ENCODE measurements at regions not wholly inside any gene's neighbourhood (a gene's known extent, or its start where the extent isn't known, plus 50 kb on each side); places are given as distances from the start of the nearest gene placed in this dataset.
A peak's percentile ranks its signal among the peaks of the same experiment; 100 is the strongest.

DNA sequence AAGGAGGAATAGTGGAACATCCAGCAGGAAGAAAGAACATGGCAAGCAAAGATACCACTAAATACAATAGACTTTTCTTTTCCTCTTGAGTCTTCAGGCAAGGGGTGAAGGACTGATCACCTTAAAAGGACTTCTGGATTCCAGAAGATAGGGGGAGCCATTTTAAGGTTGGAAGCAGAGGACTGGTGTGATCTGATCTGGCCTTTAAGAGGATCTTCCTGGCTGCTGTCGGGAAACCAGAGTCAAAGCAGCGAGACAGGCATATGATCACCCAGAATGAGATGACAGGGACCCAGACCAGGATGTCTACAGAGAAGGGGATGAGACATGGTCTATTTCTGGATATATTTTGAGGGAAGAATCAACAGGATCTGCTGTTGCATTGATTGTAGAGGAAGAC is 558.0 kb downstream of the STK39 start:
- no peak overlapping the region for H3K4me3 ChIP-seq (replicated peaks in 1 of 2; ENCODE audit: low read depth in 2 of 2, low read length in 2 of 2)
- peak in 1 of 2 donors; percentile 5 for DNase-seq (ENCODE audit: low read depth in 2 of 2)
- TF ChIP-seq, protein P1, sequence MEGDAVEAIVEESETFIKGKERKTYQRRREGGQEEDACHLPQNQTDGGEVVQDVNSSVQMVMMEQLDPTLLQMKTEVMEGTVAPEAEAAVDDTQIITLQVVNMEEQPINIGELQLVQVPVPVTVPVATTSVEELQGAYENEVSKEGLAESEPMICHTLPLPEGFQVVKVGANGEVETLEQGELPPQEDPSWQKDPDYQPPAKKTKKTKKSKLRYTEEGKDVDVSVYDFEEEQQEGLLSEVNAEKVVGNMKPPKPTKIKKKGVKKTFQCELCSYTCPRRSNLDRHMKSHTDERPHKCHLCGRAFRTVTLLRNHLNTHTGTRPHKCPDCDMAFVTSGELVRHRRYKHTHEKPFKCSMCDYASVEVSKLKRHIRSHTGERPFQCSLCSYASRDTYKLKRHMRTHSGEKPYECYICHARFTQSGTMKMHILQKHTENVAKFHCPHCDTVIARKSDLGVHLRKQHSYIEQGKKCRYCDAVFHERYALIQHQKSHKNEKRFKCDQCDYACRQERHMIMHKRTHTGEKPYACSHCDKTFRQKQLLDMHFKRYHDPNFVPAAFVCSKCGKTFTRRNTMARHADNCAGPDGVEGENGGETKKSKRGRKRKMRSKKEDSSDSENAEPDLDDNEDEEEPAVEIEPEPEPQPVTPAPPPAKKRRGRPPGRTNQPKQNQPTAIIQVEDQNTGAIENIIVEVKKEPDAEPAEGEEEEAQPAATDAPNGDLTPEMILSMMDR (IDR thresholded peaks at IDR 0.05; ENCODE audit: low read depth, low read length) = peak; percentile 7

DNA sequence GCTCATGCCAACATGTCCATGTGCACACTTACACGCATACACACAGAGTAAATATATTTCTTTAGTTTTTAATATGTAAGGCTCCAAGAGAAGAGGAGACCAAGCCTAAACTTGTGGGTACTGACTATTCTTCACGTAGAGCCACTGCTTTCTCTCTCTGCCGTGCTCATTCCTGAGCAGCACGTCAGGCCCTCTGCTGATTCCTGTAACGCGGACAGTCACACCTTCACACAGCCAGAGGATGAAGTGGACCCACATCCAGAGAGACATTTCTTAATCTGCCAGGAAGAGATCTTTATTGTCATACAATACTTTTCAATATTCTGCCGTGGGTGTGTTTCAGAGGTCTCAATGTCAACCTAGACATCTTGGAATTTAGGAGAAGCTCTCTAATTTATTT is 560.7 kb downstream of the STK39 start:
- no peak overlapping the region for H3K4me3 ChIP-seq (replicated peaks in 1 of 2; ENCODE audit: low read depth in 2 of 2, low read length in 2 of 2)
- TF ChIP-seq, protein P1 (IDR thresholded peaks at IDR 0.05; ENCODE audit: low read depth, low read length) = no peak
- DNase-seq (ENCODE audit: low read depth in 2 of 2) = no peak

DNA sequence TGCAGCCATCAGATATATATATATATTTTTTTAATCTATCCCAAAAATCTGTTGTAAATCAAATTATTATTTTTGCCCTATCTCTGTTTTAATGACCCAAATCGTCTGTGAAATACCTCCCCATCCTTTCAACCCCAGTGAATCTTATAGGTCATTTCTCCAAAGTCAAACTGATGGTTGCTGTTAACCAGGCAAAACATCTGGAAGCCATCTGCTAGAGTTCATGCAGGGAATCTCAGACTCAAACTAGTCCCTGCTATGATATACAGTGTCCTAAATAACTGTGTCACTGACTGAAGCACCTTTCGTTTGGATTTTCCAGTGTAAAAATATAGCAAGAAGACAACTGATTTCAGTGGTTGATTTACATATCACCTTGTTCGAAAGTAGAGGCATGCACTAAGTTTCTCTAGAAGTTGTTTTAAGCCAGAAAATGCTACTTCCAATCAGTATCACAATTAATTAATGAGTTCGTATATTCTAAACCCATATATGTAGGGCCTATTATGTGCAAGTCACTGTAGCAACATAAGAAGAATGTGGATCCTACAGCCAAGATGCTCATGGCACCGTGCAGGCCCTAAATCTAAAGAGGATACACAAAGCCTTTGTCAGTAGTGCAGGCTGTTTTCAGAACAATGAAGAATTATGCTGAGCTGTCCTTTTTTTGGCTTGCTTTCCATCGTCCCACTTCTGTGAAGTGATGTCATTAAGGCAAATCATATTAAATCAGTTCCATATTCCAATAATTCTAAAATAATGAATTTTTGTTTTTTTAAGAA is 566.0 kb downstream of the STK39 start:
- TF ChIP-seq, protein P1 (IDR thresholded peaks at IDR 0.05; ENCODE audit: low read depth, low read length) = no peak
- DNase-seq (ENCODE audit: low read depth in 2 of 2) = no peak

DNA sequence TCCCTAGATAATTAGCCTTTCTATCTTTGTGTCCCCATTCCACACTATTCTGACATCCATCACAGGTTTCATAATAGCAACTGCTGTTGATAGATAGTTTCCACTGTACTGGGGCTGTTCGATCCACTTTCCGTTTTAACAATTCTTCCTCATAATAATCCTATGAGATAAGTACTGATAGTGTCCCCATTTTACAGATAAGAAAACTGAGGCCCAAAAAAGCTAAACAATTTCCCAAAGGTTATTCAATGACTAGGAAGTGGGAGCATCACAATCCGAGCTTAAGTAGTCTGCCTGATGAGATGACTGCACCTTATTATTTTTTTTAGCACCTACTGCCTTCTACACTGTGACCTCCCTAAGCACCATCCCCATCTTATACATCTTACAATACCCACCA is 569.2 kb downstream of the STK39 start:
- no peak for DNase-seq (ENCODE audit: low read depth in 2 of 2)
- H3K4me3 ChIP-seq (replicated peaks in 1 of 2; ENCODE audit: low read depth in 2 of 2, low read length in 2 of 2) = no peak overlapping the region
- TF ChIP-seq, protein P1 (IDR thresholded peaks at IDR 0.05; ENCODE audit: low read depth, low read length) = no peak

More for the DNA sequence above, 566.0 kb downstream of the STK39 start:
- H3K4me3 ChIP-seq (replicated peaks in 1 of 2; ENCODE audit: low read depth in 2 of 2, low read length in 2 of 2) = no peak overlapping the region

DNA sequence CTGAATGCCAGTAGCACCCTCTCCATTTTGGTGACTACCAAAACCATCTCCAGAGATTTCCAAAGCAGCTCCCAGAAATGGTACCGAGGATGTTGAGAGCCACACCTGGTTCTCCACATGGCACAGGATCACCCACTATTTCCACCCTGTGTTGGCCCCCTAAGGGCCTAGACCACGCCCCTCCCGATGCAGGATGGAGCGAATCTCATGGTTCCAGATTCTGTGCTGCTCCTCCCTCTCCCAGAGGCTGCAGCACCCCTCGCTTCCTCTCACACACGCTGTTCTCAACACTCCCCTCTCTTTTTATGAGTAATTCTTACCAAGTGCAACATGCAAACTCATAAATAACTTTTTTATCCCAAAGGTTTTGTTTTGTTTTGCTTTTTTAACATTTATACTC is 571.5 kb downstream of the STK39 start:
- H3K4me3 ChIP-seq (replicated peaks in 1 of 2; ENCODE audit: low read depth in 2 of 2, low read length in 2 of 2) = no peak overlapping the region
- no peak for DNase-seq (ENCODE audit: low read depth in 2 of 2)
- TF ChIP-seq, protein P1 (IDR thresholded peaks at IDR 0.05; ENCODE audit: low read depth, low read length) = no peak

DNA sequence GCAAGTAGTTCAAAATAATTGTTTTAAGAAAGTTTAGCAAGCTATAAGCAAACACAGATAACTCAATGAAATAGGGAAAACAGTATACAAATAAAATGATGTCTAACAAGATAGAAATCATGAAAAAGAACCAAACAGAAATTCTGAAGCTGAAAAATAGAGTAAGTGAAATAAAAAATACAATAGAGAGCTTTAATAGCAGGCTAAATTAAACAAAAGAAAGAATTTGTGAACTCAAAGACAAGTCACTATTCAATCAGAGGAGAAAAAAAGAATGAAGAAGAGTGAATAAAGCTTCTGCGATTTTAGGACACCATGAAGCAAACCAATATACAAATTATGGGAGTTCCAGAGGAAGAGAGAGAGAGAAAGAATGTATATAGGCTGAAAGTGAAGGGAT is 576.8 kb downstream of the STK39 start:
- no peak for DNase-seq (ENCODE audit: low read depth in 2 of 2)
- TF ChIP-seq, protein P1 (IDR thresholded peaks at IDR 0.05; ENCODE audit: low read depth, low read length) = no peak
- H3K4me3 ChIP-seq (replicated peaks in 1 of 2; ENCODE audit: low read depth in 2 of 2, low read length in 2 of 2) = no peak overlapping the region

DNA sequence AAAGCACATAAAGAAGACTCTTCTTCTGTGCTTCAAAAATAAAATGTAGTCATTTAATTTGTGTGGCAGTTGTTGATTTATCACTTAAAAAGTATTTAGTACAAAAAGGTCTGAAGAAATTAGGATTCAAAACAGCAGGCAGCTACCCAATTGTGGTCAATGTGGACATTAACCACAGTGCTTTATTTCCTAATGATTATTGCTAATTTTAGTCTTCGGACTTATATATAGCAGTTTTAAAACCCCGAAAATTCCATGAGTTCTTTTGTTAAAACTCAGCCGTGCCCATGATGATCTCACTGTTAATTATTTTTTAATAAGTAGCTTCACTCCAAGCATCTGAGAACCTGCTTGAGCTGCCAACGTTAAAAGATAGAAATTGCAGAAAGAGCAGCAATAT is 594.3 kb downstream of the STK39 start:
- DNase-seq (ENCODE audit: low read depth in 2 of 2) = no peak
- TF ChIP-seq, protein P1 (IDR thresholded peaks at IDR 0.05; ENCODE audit: low read depth, low read length) = no peak
- no peak overlapping the region for H3K4me3 ChIP-seq (replicated peaks in 1 of 2; ENCODE audit: low read depth in 2 of 2, low read length in 2 of 2)
